ENCODE measurements at regions not wholly inside any gene's neighbourhood (a gene's known extent, or its start where the extent isn't known, plus 50 kb on each side); places are given as distances from the start of the nearest gene placed in this dataset.

DNA sequence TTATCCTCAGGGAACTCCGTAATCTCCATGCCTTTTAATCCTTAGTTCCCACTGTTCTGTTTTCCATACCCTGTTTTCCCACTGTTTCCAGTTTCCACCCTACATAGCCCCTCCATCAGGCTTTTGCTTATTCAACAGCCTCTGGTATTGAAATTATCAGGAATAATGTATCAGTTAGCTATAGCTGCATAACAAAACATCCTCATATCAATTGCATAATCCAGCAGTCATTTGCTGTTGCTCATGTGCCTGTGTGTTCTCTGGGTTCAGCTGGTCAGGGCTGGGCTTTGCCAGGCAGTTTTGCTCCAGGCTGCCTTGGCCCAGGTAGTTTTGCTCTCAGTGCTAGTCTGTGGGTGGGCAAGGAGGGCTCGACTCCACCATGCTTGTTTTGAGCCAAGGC, 94.3 kb upstream of the FOXA2 start:
- H3K27me3 ChIP-seq = no peaks in the 10 kb centered on the region
- no peak overlapping the region for H3K9ac ChIP-seq
- Mint-ChIP-seq H3K36me3 (no peaks in the 10 kb centered on the region), H3K4me3 (no peak overlapping the region), H3K4me1 (no peaks in the 10 kb centered on the region), H3K27ac (no peak overlapping the region), H3K9me3 (peaks cover 6% of the 10 kb centered on the region), H3K27me3 (ENCODE audit: insufficient read depth, low read depth) (peaks cover 15% of the 10 kb centered on the region)
- H3K79me2 ChIP-seq (ENCODE audit: low read depth) = no peaks in the 10 kb centered on the region
- no peak overlapping the region for H3K4me2 ChIP-seq
- no peaks in the 10 kb centered on the region for H3F3A ChIP-seq (ENCODE audit: low read depth)
- no peaks in the 10 kb centered on the region for H4K20me1 ChIP-seq (ENCODE audit: low read depth)
- DNase-seq (ENCODE audit: low spot score) = no peak
- H3K36me3 ChIP-seq = no peaks in the 10 kb centered on the region
- no peak overlapping the region for H3K4me3 ChIP-seq
- no peak overlapping the region for H3K27ac ChIP-seq
- H3K4me1 ChIP-seq = no peaks in the 10 kb centered on the region
- H3K9me3 ChIP-seq (ENCODE audit: low read depth) = no peaks in the 10 kb centered on the region
- TF ChIP-seq EZH2phosphoT487 (IDR thresholded peaks at IDR 0.05) = no peak
- no peak for TF ChIP-seq EZH2 (IDR thresholded peaks at IDR 0.05)
- TF ChIP-seq CTCF (IDR thresholded peaks at IDR 0.05) = no peak
- H2AFZ ChIP-seq (replicated peaks) = no peak overlapping the region

DNA sequence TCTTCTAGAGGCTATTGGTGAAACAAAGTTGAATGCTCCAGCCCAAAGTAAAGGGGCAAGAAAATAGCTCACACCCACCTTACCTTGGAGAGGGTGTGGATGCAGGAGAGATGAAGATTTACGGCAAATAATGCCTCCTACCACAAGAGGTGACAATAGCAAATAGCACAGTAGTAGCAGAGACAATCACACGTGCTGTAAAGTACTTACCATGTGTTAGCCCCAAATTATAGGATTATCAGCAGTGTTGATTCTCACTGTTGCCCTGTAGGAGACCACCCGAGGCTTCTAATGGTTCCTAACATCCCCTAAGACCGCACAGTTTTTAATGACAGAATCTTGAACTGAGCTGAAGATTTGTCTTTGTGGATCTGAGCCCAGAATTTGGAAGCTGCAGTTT, 94.8 kb upstream of the FOXA2 start:
- Histone ChIP-seq H3K27me3 (no peaks in the 10 kb centered on the region), H2AFZ (replicated peaks) (no peak overlapping the region), H3F3A (ENCODE audit: low read depth) (no peaks in the 10 kb centered on the region), H3K4me1 (no peaks in the 10 kb centered on the region), H3K4me2 (no peak overlapping the region), H3K9ac (no peak overlapping the region), H3K36me3 (no peaks in the 10 kb centered on the region), H4K20me1 (ENCODE audit: low read depth) (no peaks in the 10 kb centered on the region), H3K79me2 (ENCODE audit: low read depth) (no peaks in the 10 kb centered on the region), H3K4me3 (no peak overlapping the region), H3K27ac (no peak overlapping the region), H3K9me3 (ENCODE audit: low read depth) (no peaks in the 10 kb centered on the region)
- DNase-seq (ENCODE audit: low spot score) = no peak
- Mint-ChIP-seq H3K9me3 (peaks cover 6% of the 10 kb centered on the region), H3K36me3 (no peaks in the 10 kb centered on the region), H3K27ac (no peak overlapping the region), H3K4me1 (no peaks in the 10 kb centered on the region), H3K4me3 (no peak overlapping the region), H3K27me3 (ENCODE audit: insufficient read depth, low read depth) (peaks cover 16% of the 10 kb centered on the region)
- TF ChIP-seq CTCF (IDR thresholded peaks at IDR 0.05) (no peak), EZH2phosphoT487 (IDR thresholded peaks at IDR 0.05) (no peak), EZH2 (IDR thresholded peaks at IDR 0.05) (no peak)

- H3K9ac ChIP-seq = no peak overlapping the region
- H3K4me1 ChIP-seq = no peaks in the 10 kb centered on the region
- Mint-ChIP-seq H3K4me3 (no peak overlapping the region), H3K36me3 (no peaks in the 10 kb centered on the region), H3K4me1 (no peaks in the 10 kb centered on the region), H3K27me3 (ENCODE audit: insufficient read depth, low read depth) (peaks cover 16% of the 10 kb centered on the region), H3K27ac (no peak overlapping the region), H3K9me3 (peaks cover 6% of the 10 kb centered on the region)
- H3F3A ChIP-seq (ENCODE audit: low read depth) = no peaks in the 10 kb centered on the region
- no peak overlapping the region for H3K4me2 ChIP-seq
- no peaks in the 10 kb centered on the region for H3K9me3 ChIP-seq (ENCODE audit: low read depth)
- H3K27me3 ChIP-seq = no peaks in the 10 kb centered on the region
- TF ChIP-seq EZH2 (IDR thresholded peaks at IDR 0.05) (no peak), EZH2phosphoT487 (IDR thresholded peaks at IDR 0.05) (no peak), CTCF (IDR thresholded peaks at IDR 0.05) (no peak)
- H3K36me3 ChIP-seq = no peaks in the 10 kb centered on the region
- no peak overlapping the region for H2AFZ ChIP-seq (replicated peaks)
- no peaks in the 10 kb centered on the region for H3K79me2 ChIP-seq (ENCODE audit: low read depth)
- no peak for DNase-seq (ENCODE audit: low spot score)
- H4K20me1 ChIP-seq (ENCODE audit: low read depth) = no peaks in the 10 kb centered on the region
- H3K27ac ChIP-seq = no peak overlapping the region
- H3K4me3 ChIP-seq = no peak overlapping the region
Measured at GRCh38 chr20:22680031-22680740, 95.8 kb upstream of the FOXA2 start.
